ENCODE measurements at regions not wholly inside any gene's neighbourhood (a gene's known extent, or its start where the extent isn't known, plus 50 kb on each side); places are given as distances from the start of the nearest gene placed in this dataset.

- no peak for TF ChIP-seq CTCF (conservative IDR thresholded peaks at IDR 0.05; ENCODE audit: low read depth in 2 of 2)
- TF ChIP-seq EZH2phosphoT487 (IDR thresholded peaks at IDR 0.05; ENCODE audit: unreplicated experiment), result no peak
- no peak for TF ChIP-seq POLR2AphosphoS5 (IDR thresholded peaks at IDR 0.05; ENCODE audit: low read depth)
- TF ChIP-seq CREB1 (CRISPR knock-in tag; IDR thresholded peaks at IDR 0.05; ENCODE audit: low read depth), result no peak
- no peak for TF ChIP-seq EZH2 (IDR thresholded peaks at IDR 0.05; ENCODE audit: low read depth, unreplicated experiment)
- no peak for TF ChIP-seq REST (IDR thresholded peaks at IDR 0.05; ENCODE audit: unreplicated experiment)
- TF ChIP-seq JUNB (IDR thresholded peaks at IDR 0.05; ENCODE audit: unreplicated experiment), result no peak
- TF ChIP-seq STAT1 (IDR thresholded peaks at IDR 0.05; ENCODE audit: unreplicated experiment), result no peak
- TF ChIP-seq NANOG (IDR thresholded peaks at IDR 0.05; ENCODE audit: borderline replicate concordance), result no peak
- TF ChIP-seq, protein P1, sequence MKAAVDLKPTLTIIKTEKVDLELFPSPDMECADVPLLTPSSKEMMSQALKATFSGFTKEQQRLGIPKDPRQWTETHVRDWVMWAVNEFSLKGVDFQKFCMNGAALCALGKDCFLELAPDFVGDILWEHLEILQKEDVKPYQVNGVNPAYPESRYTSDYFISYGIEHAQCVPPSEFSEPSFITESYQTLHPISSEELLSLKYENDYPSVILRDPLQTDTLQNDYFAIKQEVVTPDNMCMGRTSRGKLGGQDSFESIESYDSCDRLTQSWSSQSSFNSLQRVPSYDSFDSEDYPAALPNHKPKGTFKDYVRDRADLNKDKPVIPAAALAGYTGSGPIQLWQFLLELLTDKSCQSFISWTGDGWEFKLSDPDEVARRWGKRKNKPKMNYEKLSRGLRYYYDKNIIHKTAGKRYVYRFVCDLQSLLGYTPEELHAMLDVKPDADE (IDR thresholded peaks at IDR 0.05), result no peak
- TF ChIP-seq ZNF114 (CRISPR knock-in tag; IDR thresholded peaks at IDR 0.05), result no peak
- TF ChIP-seq ZNF331 (CRISPR knock-in tag; IDR thresholded peaks at IDR 0.05; ENCODE audit: low read depth), result no peak
- TF ChIP-seq ZNF462 (CRISPR knock-in tag; IDR thresholded peaks at IDR 0.05), result no peak
These were observed 208.5 kb upstream of the C14orf180 start for GRCh38 chr14:104371031-104371430.

Measured in GM23338 (cell line).